Spleen (tissue), 11 donors: ENCODE measurements at regions not wholly inside any gene's neighbourhood (a gene's known extent, or its start where the extent isn't known, plus 50 kb on each side); places are given as distances from the start of the nearest gene placed in this dataset.

ENCODE experiments used
- DNase-seq: peaks from one replicate; pipeline ENCODE4 v3.0.0-alpha.2; 2020
- H3K27ac ChIP-seq, 8 donors: fragments of 200-600 bp; sonication (generic) in 7 of 8; 1 replicate in 4 of 8; 2 replicates in 4 of 8; pipeline versions ENCODE4 v1.5.0 to v1.8.0; 2016 to 2021; ENCODE audit warnings: inconsistent platforms in 4 of 8, mild to moderate bottlenecking in 4 of 8, moderate library complexity in 1 of 8
- H3K27me3 ChIP-seq, 7 donors: fragments of 200-600 bp; sonication (generic) in 6 of 7; replicated peaks in 1 of 7; 1 replicate in 4 of 7; 2 replicates in 3 of 7; pipeline versions ENCODE4 v1.5.0 to v1.8.0; 2016 to 2021; ENCODE audit warnings: inconsistent platforms in 3 of 7, mild to moderate bottlenecking in 1 of 7
- H3K36me3 ChIP-seq, 6 donors: fragments of 200-600 bp; sonication (generic) in 5 of 6; 1 replicate in 4 of 6; 2 replicates in 2 of 6; pipeline versions ENCODE4 v1.5.0 to v1.8.0; 2016 to 2021; ENCODE audit warnings: inconsistent platforms in 2 of 6
- H3K4me1 ChIP-seq, 6 donors: fragments of 200-600 bp; sonication (generic) in 5 of 6; 1 replicate in 3 of 6; 2 replicates in 3 of 6; pipeline versions ENCODE4 v1.5.0 to v1.8.0; 2016 to 2021; ENCODE audit warnings: inconsistent platforms in 3 of 6
- H3K4me3 ChIP-seq, 8 donors: fragments of 200-600 bp; sonication (generic) in 7 of 8; 1 replicate in 4 of 8; 2 replicates in 4 of 8; pipeline versions ENCODE4 v1.5.0 to v1.8.0; 2016 to 2021; ENCODE audit warnings: inconsistent platforms in 4 of 8, mild to moderate bottlenecking in 4 of 8, moderate library complexity in 2 of 8
- H3K9me3 ChIP-seq, 8 donors: fragments of 200-600 bp; sonication (generic) in 7 of 8; 1 replicate in 4 of 8; 2 replicates in 4 of 8; pipeline versions ENCODE4 v1.5.0 to v1.8.0; 2016 to 2021; ENCODE audit warnings: inconsistent platforms in 4 of 8
- CTCF ChIP-seq, 11 experiments: fragments of 200-600 bp in 7 of 11; fragments of 450-650 bp in 4 of 11; sonication (generic) in 4 of 11; IDR thresholded peaks in 8 of 11; conservative IDR thresholded peaks in 3 of 11; 1 replicate in 7 of 11; 2 replicates in 4 of 11; pipeline versions ENCODE4 v1.4.0 to v1.8.0; 2016 to 2021; ENCODE audit warnings: antibody characterized with exemption in 11 of 11, inconsistent platforms in 4 of 11, mild to moderate bottlenecking in 1 of 11
- POLR2A ChIP-seq, 3 donors: fragments of 450-650 bp; IDR thresholded peaks; one replicate each; pipeline ENCODE4 v1.5.1; 2017; ENCODE audit warnings: antibody characterized with exemption in 3 of 3, mild to moderate bottlenecking in 1 of 3
- POLR2AphosphoS5 ChIP-seq, 3 donors: sonication (generic); formaldehyde crosslinking; IDR thresholded peaks; one replicate each; pipeline ENCODE4 v1.5.1; 2017; ENCODE audit warnings: antibody characterized with exemption in 3 of 3
- WGBS, 5 donors: extraction: QIAGEN DNeasy Blood & Tissue Kit in 3 of 5; methylation state at CpG; one replicate each; pipeline versions ENCODE4 v1.1.5 to v1.1.7; 2013 to 2018; 5-methylcytosine and 5-hydroxymethylcytosine counted together
- intact Hi-C: fragments of 100-400 bp; cut with DNase I; formaldehyde crosslinking; loops from one replicate; pipeline ENCODE4 v1.15.0; 2023; ENCODE audit warnings: low total_unique reads
- donor health status: healthy with polysubstance abuse.
- donor health status: DM: no; HTN: no; CAD: no; lungs with moderate emphysema.
- donor health status: DM: no; HTN: no; CAD: no.
- donor health status: Bipolar disorder and iron deficiency.
- donor health status: healthy.
- donor health status: DM: no; HTN: no; CAD: no.
- donor health status: DM: yes; HTN: yes; CAD: no.

DNA sequence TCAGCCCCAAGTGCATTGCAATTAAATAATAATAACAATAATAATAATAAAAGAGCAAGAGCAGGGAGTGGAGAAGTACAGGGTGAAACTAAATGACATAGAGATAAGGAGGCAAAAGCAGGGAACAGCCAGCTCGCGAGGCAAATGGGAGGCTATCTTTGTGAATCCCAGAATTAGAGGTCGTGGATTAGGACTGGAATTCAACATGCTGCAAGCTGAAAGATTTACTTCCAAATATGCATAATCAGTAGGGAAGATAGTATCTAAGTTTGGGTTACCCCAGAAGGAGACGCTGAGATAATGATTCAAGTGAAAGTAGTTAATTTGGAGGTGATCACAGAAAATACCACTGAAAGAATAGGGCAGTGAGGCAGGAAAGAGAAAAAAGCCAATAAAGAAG is 119.4 kb upstream of the UBE2E2 start:
- Histone ChIP-seq H3K4me3 (no peak overlapping the region), H3K4me1 (peaks cover 0 to 7% (median 0%) of the 10 kb centered on the region in 6 donors), H3K27me3 (no peaks in the 10 kb centered on the region), H3K27ac (no peak overlapping the region), H3K36me3 (no peaks in the 10 kb centered on the region), H3K9me3 (no peaks in the 10 kb centered on the region)
- WGBS, 5 donors = 88 to 97% (median 93%) methylated on average over 4 of the region's 4 CpGs
- TF ChIP-seq POLR2A (IDR thresholded peaks at IDR 0.05) (no peak), POLR2AphosphoS5 (IDR thresholded peaks at IDR 0.05) (no peak), CTCF (IDR thresholded peaks at IDR 0.05 in 8 of 11, conservative IDR thresholded peaks at IDR 0.05 in 3 of 11) (no peak)
- intact Hi-C loops = no loop called here
- DNase-seq = no peak

GRCh38 chr3:23084367-23084766 is 118.8 kb upstream of the UBE2E2 start:
- no peak for DNase-seq
- H3K27me3 ChIP-seq = no peaks in the 10 kb centered on the region
- H3K9me3 ChIP-seq = no peaks in the 10 kb centered on the region
- TF ChIP-seq POLR2A (IDR thresholded peaks at IDR 0.05) = no peak
- TF ChIP-seq CTCF (IDR thresholded peaks at IDR 0.05 in 8 of 11, conservative IDR thresholded peaks at IDR 0.05 in 3 of 11) = no peak
- TF ChIP-seq POLR2AphosphoS5 (IDR thresholded peaks at IDR 0.05) = no peak
- no peak overlapping the region for H3K27ac ChIP-seq
- H3K36me3 ChIP-seq = no peaks in the 10 kb centered on the region
- H3K4me3 ChIP-seq = no peak overlapping the region
- H3K4me1 ChIP-seq = peaks cover 0 to 7% (median 0%) of the 10 kb centered on the region in 6 donors
- intact Hi-C loops = no loop called here

- H3K27me3 ChIP-seq = no peaks in the 10 kb centered on the region
- H3K4me1 ChIP-seq = peaks cover 0 to under 1% (median 0%) of the 10 kb centered on the region in 6 donors
- no peak overlapping the region for H3K27ac ChIP-seq
- no peaks in the 10 kb centered on the region for H3K36me3 ChIP-seq
- WGBS, 5 donors = 64 to 94% (median 80%) methylated on average over 1 of the region's 1 CpG
- no peak for DNase-seq
- no peak for TF ChIP-seq CTCF (IDR thresholded peaks at IDR 0.05 in 8 of 11, conservative IDR thresholded peaks at IDR 0.05 in 3 of 11)
- TF ChIP-seq POLR2AphosphoS5 (IDR thresholded peaks at IDR 0.05) = no peak
- TF ChIP-seq POLR2A (IDR thresholded peaks at IDR 0.05) = no peak
- no peak overlapping the region for H3K4me3 ChIP-seq
- no peaks in the 10 kb centered on the region for H3K9me3 ChIP-seq
- intact Hi-C loops = no loop called here
Measured at GRCh38 chr3:23085261-23085660, 117.9 kb upstream of the UBE2E2 start.

DNA sequence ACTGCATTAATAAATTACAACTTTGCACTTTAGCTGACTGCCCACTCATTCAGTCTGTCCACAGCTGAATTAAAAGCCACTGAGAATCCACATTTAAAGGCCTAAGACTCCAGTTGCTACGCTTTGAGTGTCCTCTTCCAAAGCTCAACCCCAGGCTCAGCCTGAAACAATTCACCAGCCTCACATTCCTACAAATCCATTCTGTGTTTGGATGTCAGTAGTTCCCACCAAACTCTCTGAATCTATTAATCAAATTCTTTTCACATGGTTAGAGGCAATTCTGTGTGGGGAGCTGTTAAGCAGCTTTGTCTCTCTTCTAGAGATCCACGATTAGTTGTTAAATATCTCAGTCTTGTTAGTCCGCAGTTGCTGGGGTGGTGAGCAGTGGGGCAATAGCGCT is 116.8 kb upstream of the UBE2E2 start:
- intact Hi-C loops = no loop called here
- WGBS, 5 donors = 78 to 96% (median 92%) methylated on average over 4 of the region's 4 CpGs
- TF ChIP-seq POLR2AphosphoS5 (IDR thresholded peaks at IDR 0.05) (no peak), CTCF (IDR thresholded peaks at IDR 0.05 in 8 of 11, conservative IDR thresholded peaks at IDR 0.05 in 3 of 11) (no peak), POLR2A (IDR thresholded peaks at IDR 0.05) (no peak)

More for the DNA sequence above, 116.8 kb upstream of the UBE2E2 start:
- no peaks in the 10 kb centered on the region for H3K9me3 ChIP-seq
- no peak for DNase-seq
- no peaks in the 10 kb centered on the region for H3K36me3 ChIP-seq
- no peaks in the 10 kb centered on the region for H3K27me3 ChIP-seq
- H3K4me3 ChIP-seq = no peak overlapping the region
- no peak overlapping the region for H3K27ac ChIP-seq
- no peaks in the 10 kb centered on the region for H3K4me1 ChIP-seq
